HG03565 (cell line): ENCODE measurements at regions not wholly inside any gene's neighbourhood (a gene's known extent, or its start where the extent isn't known, plus 50 kb on each side); places are given as distances from the start of the nearest gene placed in this dataset.

Experiments used
- ATAC-seq: cut with Tn5 transposase; IDR thresholded peaks from one replicate; pipeline ENCODE4 v1.9.1; 2021; ENCODE audit warnings: mild to moderate bottlenecking, moderate library complexity; ENCODE audit not compliant: unreplicated experiment

- ATAC-seq, result no peak
These were observed 72.0 kb downstream of the ALX1 start for GRCh38 chr12:85352016-85352415.

- ATAC-seq, result no peak
These were observed 76.8 kb downstream of the ALX1 start for GRCh38 chr12:85356596-85357385.

GRCh38 chr12:85357609-85358008 is 77.6 kb downstream of the ALX1 start:
- ATAC-seq, result no peak

- ATAC-seq, result no peak
These were observed 78.7 kb downstream of the ALX1 start for GRCh38 chr12:85358715-85359114.

- ATAC-seq, result no peak
These were observed 83.6 kb downstream of the ALX1 start for GRCh38 chr12:85363382-85364190.

- ATAC-seq, result no peak
These were observed 87.9 kb downstream of the ALX1 start for GRCh38 chr12:85367936-85368335.

- no peak for ATAC-seq
These were observed 89.5 kb downstream of the ALX1 start for GRCh38 chr12:85369365-85370154.

GRCh38 chr12:85373045-85373444 is 93.0 kb downstream of the ALX1 start:
- ATAC-seq, result no peak

- no peak for ATAC-seq
These were observed 95.0 kb downstream of the ALX1 start for GRCh38 chr12:85374981-85375380.

- ATAC-seq, result no peak
These were observed 105.4 kb downstream of the ALX1 start for GRCh38 chr12:85385406-85385805.

GRCh38 chr12:85390266-85390665 is 110.2 kb downstream of the ALX1 start:
- no peak for ATAC-seq

- ATAC-seq, result no peak
These were observed 112.5 kb downstream of the ALX1 start for GRCh38 chr12:85392508-85392907.

- ATAC-seq, result no peak
These were observed 113.6 kb downstream of the ALX1 start for GRCh38 chr12:85393606-85394005.

GRCh38 chr12:85394065-85394464 is 114.0 kb downstream of the ALX1 start:
- ATAC-seq, result no peak

GRCh38 chr12:85394809-85395208 is 114.8 kb downstream of the ALX1 start:
- no peak for ATAC-seq

- no peak for ATAC-seq
These were observed 125.2 kb downstream of the ALX1 start for GRCh38 chr12:85405262-85405661.

GRCh38 chr12:85405781-85406522 is 125.9 kb downstream of the ALX1 start:
- ATAC-seq, result no peak

GRCh38 chr12:85413266-85413665 is 133.2 kb downstream of the ALX1 start:
- no peak for ATAC-seq

GRCh38 chr12:85422762-85423161 is 142.7 kb downstream of the ALX1 start:
- no peak for ATAC-seq

- peak; percentile 51 for ATAC-seq
These were observed 143.9 kb downstream of the ALX1 start for GRCh38 chr12:85423947-85424346.
